ENCODE measurements at regions not wholly inside any gene's neighbourhood (a gene's known extent, or its start where the extent isn't known, plus 50 kb on each side); places are given as distances from the start of the nearest gene placed in this dataset.

GRCh38 chr2:20534913-20535801 lies 88.3 kb downstream of the RHOB start:
- no peak for TF ChIP-seq CTCF (IDR thresholded peaks at IDR 0.05)
- no peak for TF ChIP-seq POLR2A (IDR thresholded peaks at IDR 0.05)

Data from thyroid gland (tissue), 4 donors.